Left lung (tissue), 4 donors: ENCODE measurements at regions not wholly inside any gene's neighbourhood (a gene's known extent, or its start where the extent isn't known, plus 50 kb on each side); places are given as distances from the start of the nearest gene placed in this dataset.

Experiments used
- ATAC-seq: fragments of 200-7000 bp; cut with Tn5 transposase; one replicate; pipeline ENCODE4 v1.9.1; 2020; ENCODE audit warnings: moderate library complexity
- DNase-seq, 4 donors: peaks; one replicate each; pipeline ENCODE4 v3.0.0-alpha.2; 2013 to 2020
- H3K27ac ChIP-seq, 2 donors: fragments of 200-600 bp; sonication (generic) in 1 of 2; one replicate each; pipeline versions ENCODE4 v1.5.0 to v1.8.0; 2020 to 2021
- H3K27me3 ChIP-seq, 2 donors: fragments of 200-600 bp; sonication (generic) in 1 of 2; one replicate each; pipeline versions ENCODE4 v1.5.0 to v1.8.0; 2020 to 2021
- H3K36me3 ChIP-seq, 2 donors: fragments of 200-600 bp; sonication (generic) in 1 of 2; one replicate each; pipeline versions ENCODE4 v1.5.0 to v1.8.0; 2020 to 2021
- H3K4me1 ChIP-seq, 2 donors: fragments of 200-600 bp; one replicate each; pipeline ENCODE4 v1.8.0; 2021
- H3K4me3 ChIP-seq, 2 donors: fragments of 200-600 bp; sonication (generic) in 1 of 2; one replicate each; pipeline versions ENCODE4 v1.5.0 to v1.8.0; 2020 to 2021; ENCODE audit warnings: mild to moderate bottlenecking in 1 of 2
- H3K9me3 ChIP-seq, 2 donors: fragments of 200-600 bp; sonication (generic) in 1 of 2; one replicate each; pipeline versions ENCODE4 v1.5.0 to v1.8.0; 2020 to 2021
- intact Hi-C, 2 donors: fragments of 100-400 bp; cut with DNase I; formaldehyde crosslinking; loops; one replicate each; pipeline versions ENCODE4 v1.11.2 to v1.14.2; 2022
- TF ChIP-seq, protein P1 (sequence below), 2 donors: fragments of 200-600 bp; sonication (generic) in 1 of 2; IDR thresholded peaks; one replicate each; pipeline versions ENCODE4 v1.5.0 to v1.8.0; 2021; ENCODE audit warnings: antibody characterized with exemption in 2 of 2
- donor health status: DM: no; HTN: yes; CAD: no.
- donor health status: DM: no; HTN: no; CAD: no.

- TF ChIP-seq, protein P1, sequence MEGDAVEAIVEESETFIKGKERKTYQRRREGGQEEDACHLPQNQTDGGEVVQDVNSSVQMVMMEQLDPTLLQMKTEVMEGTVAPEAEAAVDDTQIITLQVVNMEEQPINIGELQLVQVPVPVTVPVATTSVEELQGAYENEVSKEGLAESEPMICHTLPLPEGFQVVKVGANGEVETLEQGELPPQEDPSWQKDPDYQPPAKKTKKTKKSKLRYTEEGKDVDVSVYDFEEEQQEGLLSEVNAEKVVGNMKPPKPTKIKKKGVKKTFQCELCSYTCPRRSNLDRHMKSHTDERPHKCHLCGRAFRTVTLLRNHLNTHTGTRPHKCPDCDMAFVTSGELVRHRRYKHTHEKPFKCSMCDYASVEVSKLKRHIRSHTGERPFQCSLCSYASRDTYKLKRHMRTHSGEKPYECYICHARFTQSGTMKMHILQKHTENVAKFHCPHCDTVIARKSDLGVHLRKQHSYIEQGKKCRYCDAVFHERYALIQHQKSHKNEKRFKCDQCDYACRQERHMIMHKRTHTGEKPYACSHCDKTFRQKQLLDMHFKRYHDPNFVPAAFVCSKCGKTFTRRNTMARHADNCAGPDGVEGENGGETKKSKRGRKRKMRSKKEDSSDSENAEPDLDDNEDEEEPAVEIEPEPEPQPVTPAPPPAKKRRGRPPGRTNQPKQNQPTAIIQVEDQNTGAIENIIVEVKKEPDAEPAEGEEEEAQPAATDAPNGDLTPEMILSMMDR (IDR thresholded peaks at IDR 0.05): no peak
- no peak overlapping the region for H3K27ac ChIP-seq
- intact Hi-C loops: no loop called here
- no peaks in the 10 kb centered on the region for H3K9me3 ChIP-seq
- H3K4me1 ChIP-seq: peaks cover 0 to 7% of the 10 kb centered on the region in 2 donors
- no peaks in the 10 kb centered on the region for H3K27me3 ChIP-seq
- no peak for DNase-seq
- no peak overlapping the region for H3K4me3 ChIP-seq
- ATAC-seq: no peak
- no peaks in the 10 kb centered on the region for H3K36me3 ChIP-seq
These were observed 382.4 kb downstream of the EFNB2 start for GRCh38 chr13:106153041-106153440.

DNA sequence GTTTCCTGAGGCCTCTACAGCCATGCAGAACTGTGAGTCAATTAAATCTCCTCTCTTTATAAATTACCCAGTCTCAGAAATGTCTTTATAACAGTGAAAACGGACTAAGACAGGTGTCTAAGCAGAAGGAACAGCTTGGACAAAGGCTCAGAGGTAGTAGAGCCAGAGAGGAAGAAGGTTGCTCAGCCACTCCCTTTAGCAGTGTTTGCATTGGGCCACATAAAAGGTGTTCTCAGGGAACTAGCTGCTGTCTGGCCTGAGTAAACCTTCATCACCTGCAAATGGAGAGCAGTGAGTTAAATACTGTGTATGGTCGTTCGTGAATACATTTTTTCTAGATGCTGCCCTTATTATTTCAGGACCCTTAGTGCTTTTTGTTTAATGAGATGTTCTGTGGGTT is 383.4 kb downstream of the EFNB2 start:
- peak; percentile 75 for ATAC-seq
- no peaks in the 10 kb centered on the region for H3K36me3 ChIP-seq
- TF ChIP-seq, protein P1 (IDR thresholded peaks at IDR 0.05): no peak
- DNase-seq: no peak
- H3K27me3 ChIP-seq: no peaks in the 10 kb centered on the region
- no peaks in the 10 kb centered on the region for H3K9me3 ChIP-seq
- no peak overlapping the region for H3K4me3 ChIP-seq
- peaks cover 0 to 7% of the 10 kb centered on the region in 2 donors for H3K4me1 ChIP-seq
- intact Hi-C loops: no loop called here
- H3K27ac ChIP-seq: no peak overlapping the region

DNA sequence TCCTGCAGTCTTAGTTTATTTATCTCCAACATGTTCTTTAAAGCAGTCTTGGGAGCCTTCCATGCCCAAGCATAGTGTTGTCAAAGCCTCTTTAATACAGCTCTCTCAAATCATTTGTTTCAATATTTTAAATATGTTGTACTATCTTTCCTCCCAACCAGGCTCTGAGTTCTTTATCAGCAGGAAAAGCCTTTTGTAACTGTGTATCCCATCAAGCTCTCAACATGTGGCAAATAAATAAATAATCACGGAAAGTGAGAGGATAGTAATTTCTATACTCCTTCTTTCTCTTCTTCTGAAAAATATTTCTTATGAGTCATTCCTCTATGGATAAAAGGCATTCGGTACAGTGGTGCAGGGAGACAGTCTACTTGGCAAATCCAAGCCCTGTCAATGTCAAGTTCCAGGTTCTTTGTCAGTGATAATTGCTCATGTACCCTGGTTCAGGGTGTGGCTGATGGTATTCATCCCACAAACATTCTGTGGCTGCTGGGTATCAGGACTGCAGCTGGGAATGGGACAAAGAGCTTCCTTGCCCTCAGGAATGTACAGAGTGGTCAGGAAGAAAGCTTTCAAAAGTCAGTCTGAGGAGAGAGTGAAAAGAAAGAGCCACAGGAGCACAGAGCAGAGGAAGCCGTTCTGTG is 384.3 kb downstream of the EFNB2 start:
- Histone ChIP-seq H3K27ac (no peak overlapping the region), H3K36me3 (no peaks in the 10 kb centered on the region), H3K27me3 (no peaks in the 10 kb centered on the region), H3K4me1 (peaks cover 0 to 7% of the 10 kb centered on the region in 2 donors), H3K9me3 (no peaks in the 10 kb centered on the region), H3K4me3 (no peak overlapping the region)
- intact Hi-C loops: no loop called here
- TF ChIP-seq, protein P1 (IDR thresholded peaks at IDR 0.05): no peak
- DNase-seq: no peak
- peak; percentile 8 for ATAC-seq

DNA sequence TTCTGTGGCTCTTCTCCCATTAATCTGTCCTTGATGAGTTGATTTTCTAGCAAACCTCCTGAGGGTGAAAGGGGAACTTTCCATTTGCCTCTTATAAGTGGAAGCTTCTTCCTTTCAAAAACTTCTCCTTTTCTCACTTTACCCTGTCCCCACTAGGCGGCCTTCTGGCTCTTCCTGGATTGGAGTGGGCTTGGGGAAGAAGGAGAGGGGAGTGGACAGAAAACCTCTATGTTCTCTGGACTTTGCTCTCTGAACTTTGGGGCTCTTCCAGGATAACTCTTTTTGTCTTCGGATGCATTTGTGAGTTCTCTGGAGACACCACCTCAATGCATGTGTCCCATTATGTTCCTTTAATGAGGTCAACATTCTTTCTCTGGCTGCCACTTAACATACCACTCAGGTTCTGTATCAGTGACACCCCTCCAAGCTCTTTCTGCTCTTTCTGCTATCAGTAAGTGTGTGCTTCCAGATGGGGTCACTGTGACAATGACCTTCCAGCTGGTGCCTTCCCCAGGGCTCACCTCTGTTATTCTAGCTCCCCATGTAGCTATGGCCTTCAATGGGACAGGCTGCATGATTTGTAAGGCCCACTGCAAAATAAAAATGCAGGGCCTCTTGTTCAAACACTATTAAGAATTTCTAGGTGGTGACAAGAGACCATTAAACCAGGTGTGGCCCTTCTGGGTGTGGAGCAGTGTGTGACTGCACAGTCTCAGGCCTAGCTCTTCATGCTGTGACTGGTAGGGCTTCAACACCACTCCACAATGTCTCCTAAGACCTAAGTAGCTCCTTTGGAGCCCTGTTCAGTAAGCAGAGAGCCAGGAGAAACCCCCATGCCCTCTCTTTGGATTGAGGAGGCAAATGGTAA is 389.2 kb downstream of the EFNB2 start:
- Histone ChIP-seq H3K36me3 (no peaks in the 10 kb centered on the region), H3K27me3 (no peaks in the 10 kb centered on the region), H3K4me1 (peaks cover 0 to 5% of the 10 kb centered on the region in 2 donors), H3K27ac (no peak overlapping the region), H3K9me3 (no peaks in the 10 kb centered on the region), H3K4me3 (no peak overlapping the region)
- TF ChIP-seq, protein P1 (IDR thresholded peaks at IDR 0.05): no peak
- ATAC-seq: peak; percentile 94
- DNase-seq: peak in 1 of 4 donors; percentile 48
- intact Hi-C loops: no loop called here

GRCh38 chr13:106145070-106145469 is 390.4 kb downstream of the EFNB2 start:
- no peak for DNase-seq
- ATAC-seq: no peak
- TF ChIP-seq, protein P1 (IDR thresholded peaks at IDR 0.05): no peak
- H3K9me3 ChIP-seq: no peaks in the 10 kb centered on the region
- intact Hi-C loops: no loop called here
- no peaks in the 10 kb centered on the region for H3K27me3 ChIP-seq
- no peaks in the 10 kb centered on the region for H3K36me3 ChIP-seq
- no peak overlapping the region for H3K27ac ChIP-seq
- H3K4me1 ChIP-seq: no peaks in the 10 kb centered on the region
- H3K4me3 ChIP-seq: no peak overlapping the region
